ENCODE measurements at regions not wholly inside any gene's neighbourhood (a gene's known extent, or its start where the extent isn't known, plus 50 kb on each side); places are given as distances from the start of the nearest gene placed in this dataset.
"Not testable (repeated sequence)": the region's sequence is repeated elsewhere in the genome, so short reads cannot be mapped to it uniquely, and the experiment has no call there.

DNA sequence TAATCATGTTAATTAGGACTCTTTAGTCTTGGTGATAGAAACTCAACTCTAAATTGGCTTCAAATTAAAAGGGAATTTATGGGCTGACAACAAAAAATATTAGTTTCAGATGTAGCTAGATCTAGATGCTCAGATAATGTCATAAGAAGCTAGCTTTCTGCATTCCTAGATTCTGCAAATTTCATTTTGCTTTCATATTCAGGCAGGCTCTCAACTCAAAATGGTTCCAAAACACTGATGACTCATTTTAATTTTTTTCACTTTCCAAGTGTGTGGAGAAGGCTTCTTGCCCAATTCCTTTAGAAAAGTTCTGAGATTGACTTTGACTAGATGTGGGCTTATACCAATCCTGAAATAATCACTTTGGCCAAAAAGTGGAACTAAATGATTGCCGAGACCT is 236.7 kb upstream of the GOT2 start:
- no peak for DNase-seq

GRCh38 chr16:58963479-58963878 is 229.4 kb upstream of the GOT2 start:
- DNase-seq, result no peak

DNA sequence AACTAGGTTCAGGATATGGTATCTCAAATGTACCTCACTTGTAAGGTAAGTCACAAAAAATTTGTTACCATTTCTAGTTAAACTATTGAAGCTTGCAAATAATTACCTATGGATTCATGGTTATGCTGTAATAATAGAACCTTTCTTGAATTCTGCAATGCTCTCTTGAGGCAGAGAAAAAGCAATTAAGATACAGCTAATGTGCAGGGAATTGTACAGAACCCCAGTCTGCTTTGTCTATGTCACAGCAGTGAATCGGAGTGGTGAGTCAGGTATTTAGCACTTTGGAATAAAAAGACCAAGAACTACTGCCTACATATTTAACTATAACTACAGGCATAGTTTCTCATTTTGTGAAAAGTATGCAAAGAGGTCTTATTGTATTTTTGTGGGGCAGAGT is 228.7 kb upstream of the GOT2 start:
- no peak for DNase-seq

DNA sequence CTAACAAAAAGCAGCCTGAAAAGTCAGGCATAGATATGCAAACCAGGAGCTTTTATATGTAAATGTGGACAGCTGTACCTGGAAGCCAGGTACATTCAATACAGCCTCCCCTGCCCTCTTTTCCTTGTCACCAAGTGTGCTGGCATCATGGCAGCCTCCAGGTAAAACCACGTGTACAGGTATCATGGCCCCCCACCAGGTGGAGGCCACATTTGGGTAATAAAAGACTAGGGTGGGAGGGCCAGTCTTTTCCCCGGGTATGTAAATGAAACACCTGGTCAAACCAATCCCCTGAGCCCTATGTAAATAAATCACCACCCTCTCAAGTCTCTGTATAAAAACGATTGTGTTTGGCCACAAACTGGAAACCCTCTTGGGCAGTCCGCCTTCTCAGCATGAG is 226.4 kb upstream of the GOT2 start:
- DNase-seq, result no peak

GRCh38 chr16:58960034-58960433 is 225.9 kb upstream of the GOT2 start:
- DNase-seq, result no peak

DNA sequence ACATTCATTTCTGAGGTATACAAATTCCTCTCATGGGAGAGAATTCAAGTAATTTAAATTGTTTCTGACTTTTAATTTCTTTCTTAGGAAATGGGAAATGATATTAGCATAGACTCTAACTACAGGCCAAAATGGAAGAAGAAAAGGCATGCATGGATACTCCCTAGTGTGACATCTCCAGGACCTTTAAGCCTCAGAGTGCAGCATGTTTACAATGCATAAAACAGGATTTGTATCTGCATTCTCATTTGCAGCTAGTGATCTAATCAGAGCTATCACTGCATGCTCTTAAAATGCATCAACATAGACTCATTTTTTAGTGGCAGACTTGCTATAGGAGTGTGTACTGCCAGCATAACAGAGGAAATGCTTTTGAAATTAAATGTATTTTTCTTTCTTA is 224.6 kb upstream of the GOT2 start:
- no peak for DNase-seq

DNA sequence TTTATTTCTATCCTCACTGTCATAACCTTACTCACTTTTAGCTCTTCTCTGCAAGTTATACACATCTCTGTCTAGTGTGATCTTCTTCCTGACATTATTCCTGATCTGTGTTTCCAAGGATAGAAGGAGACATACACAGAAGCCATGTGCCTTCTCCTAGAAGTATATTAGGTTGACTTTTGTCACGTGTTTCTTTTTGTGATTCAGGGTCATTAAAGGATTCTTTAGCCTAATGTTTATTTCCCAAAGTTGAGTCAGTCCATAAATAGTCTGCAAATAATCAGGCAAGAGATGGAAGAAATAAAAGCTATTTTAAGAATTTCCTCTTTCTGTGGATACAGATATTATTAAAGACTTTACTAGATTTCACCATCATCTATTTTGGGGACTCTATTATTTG is 214.1 kb upstream of the GOT2 start:
- DNase-seq, result no peak

GRCh38 chr16:58940609-58941008 is 206.5 kb upstream of the GOT2 start:
- DNase-seq, result no peak

DNA sequence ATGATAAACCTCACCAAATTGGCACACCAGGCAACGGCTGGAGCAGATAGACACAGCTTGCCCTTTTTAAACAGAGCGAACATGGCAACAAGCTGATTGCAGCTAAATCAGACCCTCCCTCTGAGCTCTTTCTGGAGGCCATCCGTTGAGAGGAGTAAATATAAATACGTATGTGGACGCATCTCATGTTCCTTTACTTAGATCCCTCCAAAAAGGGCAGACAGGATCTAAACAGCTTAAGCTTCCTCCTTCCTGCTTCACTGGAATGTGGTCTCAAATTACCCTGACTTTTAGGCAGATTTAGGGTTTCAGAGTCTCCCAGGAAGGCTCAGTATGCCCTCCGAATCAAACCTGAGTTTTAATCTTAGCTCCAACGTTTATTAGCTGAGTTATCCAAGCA is 204.7 kb upstream of the GOT2 start:
- no peak for DNase-seq

GRCh38 chr16:58937661-58938060 is 203.5 kb upstream of the GOT2 start:
- DNase-seq, result no peak

DNA sequence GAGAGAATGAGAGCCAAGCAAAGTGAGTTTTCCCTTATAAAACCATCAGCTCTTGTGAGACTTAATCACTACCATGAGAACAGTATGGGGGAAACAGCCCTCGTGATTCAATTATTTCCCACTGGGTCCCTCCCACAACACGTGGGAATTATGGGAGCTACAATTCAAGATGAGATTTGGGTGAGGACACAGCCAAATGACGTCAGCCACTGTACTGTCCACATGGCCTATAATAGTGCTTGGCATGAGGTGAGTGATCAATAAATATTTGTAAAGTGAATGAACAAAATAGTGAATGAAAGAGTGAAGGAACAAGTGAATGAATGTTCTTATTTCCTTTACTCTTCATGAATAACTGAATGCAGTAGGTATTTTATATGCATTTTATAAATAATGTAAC is 199.1 kb upstream of the GOT2 start:
- no peak for DNase-seq

DNA sequence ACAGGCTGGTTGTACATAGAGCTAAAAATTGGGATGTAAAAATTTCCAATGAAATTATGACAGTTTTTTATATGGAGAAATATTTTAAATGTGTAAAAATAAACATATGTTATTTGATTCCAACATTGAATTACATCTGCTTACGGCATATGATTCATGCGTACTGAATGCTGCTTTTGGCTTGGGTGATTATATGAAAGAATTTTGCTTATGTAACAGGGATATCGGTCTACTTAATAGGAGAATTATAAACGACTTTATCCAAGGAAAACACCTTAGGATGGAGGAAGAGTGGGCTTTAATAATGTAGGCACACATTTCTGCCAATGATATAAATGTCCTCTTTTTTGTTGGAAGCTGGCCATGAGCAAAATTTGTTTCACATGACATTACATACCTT is 197.3 kb upstream of the GOT2 start:
- DNase-seq, result no peak

DNA sequence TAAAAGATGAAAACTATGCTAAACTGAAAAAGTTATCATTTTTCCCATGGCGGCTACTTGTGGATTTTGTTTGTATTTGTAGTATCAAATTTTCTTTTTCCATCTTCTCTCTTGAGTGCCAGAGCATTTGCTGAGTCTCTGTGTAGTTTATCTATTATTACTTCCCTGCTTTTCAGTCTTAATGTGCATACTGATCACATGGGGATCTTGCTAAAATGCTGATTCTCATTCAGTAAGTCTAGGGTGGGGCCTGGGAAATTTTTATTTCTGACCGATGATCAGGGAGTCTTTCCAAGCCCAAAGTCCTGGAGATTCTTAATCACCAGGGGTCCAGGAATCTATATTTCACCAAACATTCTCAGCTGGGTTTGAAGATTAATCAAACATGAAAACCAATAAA is 189.0 kb upstream of the GOT2 start:
- DNase-seq, result no peak

DNA sequence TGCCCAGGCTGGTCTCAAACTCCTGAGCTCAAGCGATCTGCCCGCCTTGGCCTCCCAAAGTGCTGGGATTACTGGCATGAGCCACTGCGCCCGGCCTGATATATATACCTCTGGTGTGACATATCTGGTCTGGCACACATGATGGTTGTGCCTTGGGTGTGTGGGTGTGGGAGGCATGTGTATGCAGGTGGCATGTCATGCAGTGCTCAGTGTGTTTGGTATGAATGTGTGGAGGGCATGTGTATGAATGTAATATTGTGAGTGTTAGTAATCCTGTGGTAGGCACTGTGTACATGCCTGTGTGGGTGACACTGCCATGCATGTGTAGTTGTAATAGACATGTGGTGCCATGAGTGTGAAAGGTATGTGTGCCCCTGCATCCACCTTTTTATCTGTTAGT is 179.3 kb upstream of the GOT2 start:
- no peak for DNase-seq

DNA sequence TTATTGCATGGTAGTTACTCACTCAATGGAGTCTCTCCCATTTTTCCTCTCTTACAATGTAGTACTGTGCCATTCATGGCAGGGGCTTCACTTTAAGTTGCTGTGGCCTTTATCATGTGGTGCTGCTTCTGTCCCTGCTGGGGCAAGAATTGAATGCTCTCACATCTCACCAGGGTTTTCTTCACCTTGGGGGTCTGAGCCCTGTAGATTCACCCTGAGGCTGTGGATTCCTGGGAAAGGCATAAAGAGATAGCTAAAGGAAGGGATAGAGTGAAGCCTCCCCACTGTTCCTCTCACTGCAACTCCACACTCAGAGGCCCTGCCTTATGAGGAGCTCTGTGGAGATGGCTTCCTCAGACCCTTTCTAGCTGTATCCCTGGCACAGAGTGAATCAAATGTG is 178.5 kb upstream of the GOT2 start:
- DNase-seq, result no peak

GRCh38 chr16:58906981-58907715 is 173.0 kb upstream of the GOT2 start:
- DNase-seq, result no peak

- DNase-seq, result no peak
Observed at GRCh38 chr16:58904291-58904690, 170.2 kb upstream of the GOT2 start.

DNA sequence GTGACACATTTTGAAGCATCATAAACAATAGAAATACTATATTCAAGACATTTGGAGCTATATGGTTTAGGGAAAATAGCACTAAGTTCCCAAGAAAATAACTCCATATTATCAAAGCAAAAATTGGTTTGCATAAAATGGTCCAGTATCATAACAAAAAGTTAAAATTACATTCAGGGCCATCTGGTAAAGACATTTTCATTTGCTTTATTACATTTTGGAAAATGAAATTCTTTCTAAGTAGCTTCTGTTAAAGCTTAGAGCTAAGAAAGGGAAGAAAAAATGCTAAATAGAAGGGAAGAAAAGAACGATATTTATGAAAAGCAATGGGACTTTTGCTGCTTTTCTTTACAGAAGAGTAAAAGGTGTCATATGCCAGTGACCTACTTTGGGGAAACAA is 155.4 kb upstream of the GOT2 start:
- DNase-seq, result no peak

DNA sequence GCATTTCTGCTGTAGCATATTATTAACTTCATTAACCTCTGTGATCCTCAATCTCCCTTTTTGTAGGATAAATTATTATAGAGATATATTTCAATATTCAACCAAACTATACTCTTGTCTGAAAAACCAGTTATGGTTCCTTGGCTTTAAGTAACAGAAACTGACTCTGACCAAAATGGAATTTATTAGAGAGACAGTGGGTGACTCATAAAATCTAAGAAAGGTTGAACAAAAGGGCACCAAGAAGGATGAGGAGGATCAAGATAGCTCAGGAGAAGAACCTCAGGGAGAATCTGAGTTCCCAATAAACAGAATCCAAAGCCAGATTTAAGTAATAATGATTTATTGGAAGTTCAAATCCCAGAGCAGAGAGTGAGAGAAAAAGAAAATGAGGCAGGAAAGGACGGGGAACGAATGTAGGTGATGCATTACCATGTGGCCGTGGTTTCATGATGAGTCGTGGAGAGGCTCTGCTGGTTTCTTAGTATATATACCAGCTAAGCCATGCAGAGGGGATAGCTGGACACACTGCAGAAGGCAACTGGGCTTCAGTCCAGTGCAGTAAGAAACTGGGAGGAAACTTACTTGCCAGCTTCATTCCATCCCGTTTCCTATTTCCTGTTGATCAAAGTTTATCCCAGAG is 151.5 kb upstream of the GOT2 start:
- DNase-seq, result no peak

DNA sequence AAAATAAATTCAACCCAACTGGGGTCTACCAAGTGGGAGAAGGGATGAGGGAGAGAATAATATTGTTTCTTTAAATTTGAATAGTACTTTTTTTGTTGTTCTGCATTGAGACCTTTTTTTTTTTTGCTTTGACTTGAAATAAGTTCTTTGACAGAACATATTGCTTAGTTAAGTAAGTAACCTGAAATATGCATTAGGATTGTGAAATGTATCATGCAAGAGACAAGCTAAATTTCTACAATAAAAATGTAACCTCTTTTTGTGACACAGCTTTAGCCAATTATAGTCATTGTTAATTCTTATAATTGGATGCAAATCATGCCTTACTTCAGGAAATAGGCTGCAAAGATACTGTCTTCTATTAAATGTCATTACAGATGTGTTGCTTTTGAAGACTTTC is 150.0 kb upstream of the GOT2 start:
- DNase-seq, result no peak

DNA sequence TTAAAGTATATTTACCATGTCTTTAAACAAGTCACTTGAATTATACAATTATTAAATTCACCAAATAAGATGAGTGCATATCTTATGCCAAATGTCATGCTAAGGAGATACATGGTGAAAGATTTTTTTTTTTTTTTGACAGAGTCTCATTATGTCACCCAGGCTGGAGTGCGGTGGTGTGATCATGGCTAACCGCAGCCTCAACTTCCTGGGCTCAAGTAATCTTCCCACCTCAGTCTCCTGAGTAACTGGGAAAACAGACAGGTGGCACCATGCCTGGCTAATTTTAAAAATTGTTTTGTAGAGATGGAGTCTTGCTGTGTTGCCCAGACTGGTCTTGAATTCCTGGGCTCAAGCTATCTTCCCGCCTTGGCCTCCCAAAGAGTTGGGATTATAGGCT is 149.0 kb upstream of the GOT2 start:
- DNase-seq, result no peak

DNA sequence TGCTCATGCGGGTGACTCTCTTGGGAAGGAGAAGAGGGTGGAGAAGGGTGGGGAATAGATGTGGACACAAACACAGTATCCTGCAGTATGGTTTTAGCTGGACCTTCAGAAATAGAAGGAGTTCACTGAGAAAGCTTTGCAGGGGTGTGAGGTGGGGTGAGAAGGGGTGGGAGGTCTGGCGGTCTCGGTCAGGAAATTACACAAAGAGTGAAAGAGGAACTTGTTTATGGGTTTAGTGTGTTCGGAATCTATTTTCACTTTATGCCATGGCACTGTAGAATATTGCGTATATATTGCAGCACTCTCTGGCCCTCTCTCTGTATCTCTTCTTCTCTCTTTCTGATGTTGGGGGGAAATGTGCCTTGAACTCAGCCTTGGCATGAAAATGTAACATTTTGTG is 148.2 kb upstream of the GOT2 start:
- no peak for DNase-seq

DNA sequence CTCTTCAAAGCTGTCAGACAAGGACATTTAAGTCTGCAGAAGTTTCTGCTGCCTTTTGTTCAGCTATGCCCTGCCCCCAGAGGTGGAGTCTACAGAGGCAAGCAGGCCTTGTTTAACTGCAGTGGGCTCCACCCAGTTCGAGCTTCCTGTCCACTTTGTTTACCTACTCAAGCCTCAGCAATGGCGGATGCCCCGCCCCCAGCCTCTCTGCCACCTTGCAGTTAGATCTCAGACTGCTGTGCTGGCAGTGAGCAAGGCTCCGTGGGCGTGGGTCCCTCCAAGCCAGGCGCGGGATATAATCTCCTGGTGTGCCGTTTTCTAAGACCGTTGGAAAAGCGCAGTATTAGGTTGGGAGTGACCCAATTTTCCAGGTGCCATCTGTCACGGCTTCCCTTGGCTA is 144.5 kb upstream of the GOT2 start:
- not testable (repeated sequence) for DNase-seq

DNA sequence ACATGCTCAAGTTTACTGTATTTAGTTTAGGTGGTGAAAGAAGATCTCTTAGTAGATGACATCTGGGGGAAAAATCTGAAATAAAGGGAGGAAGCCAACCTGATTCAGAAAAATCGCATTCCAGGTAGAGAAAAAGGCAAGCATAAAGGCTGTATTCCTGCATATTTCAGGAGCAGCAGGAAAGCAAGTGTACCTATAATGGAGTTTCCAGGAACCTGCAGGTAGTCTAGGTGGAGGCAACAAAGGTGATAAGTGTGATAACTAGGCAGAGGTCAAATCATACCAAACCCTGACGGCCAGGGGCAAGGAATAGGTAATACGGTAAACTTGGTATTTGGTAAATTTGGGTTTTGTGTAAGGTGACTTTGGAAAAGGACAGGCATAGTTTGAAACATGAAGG is 132.8 kb upstream of the GOT2 start:
- no peak for DNase-seq

DNA sequence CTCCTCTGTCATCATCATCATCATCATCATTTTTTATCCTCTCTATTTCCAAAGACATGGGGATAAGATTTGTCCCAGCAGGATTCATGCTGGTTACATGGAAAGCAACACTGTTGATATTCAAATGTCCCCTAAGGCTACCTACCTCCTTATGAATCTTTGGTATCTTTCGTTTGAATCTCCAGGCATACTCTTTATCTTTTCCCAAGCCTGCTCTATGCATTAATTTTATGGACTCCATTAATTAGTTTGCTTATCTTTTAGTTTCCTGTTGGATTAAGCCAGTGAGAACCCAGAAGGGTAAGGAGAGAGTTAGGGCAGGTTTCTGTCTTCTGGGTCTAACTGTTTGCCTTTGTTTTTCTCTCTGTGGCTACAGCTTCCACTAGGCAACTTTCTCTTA is 129.6 kb upstream of the GOT2 start:
- DNase-seq, result no peak
